Omental fat pad (tissue), 3 donors: ENCODE measurements at regions not wholly inside any gene's neighbourhood (a gene's known extent, or its start where the extent isn't known, plus 50 kb on each side); places are given as distances from the start of the nearest gene placed in this dataset.

Source experiments
- ATAC-seq: fragments of 150-250 bp; one replicate; pipeline ENCODE4 v1.9.1; 2016; ENCODE audit warnings: mild to moderate bottlenecking, moderate library complexity; ENCODE audit not compliant: low FRiP score
- DNase-seq: peaks from one replicate; pipeline ENCODE4 v3.0.0-alpha.2; 2019; ENCODE audit warnings: low spot score
- TF ChIP-seq, protein P1 (sequence below), 3 donors: fragments of 450-650 bp; IDR thresholded peaks; one replicate each; pipeline ENCODE4 v1.5.1; 2016 to 2017; ENCODE audit warnings: antibody characterized with exemption in 3 of 3, mild to moderate bottlenecking in 3 of 3, moderate library complexity in 2 of 3

DNA sequence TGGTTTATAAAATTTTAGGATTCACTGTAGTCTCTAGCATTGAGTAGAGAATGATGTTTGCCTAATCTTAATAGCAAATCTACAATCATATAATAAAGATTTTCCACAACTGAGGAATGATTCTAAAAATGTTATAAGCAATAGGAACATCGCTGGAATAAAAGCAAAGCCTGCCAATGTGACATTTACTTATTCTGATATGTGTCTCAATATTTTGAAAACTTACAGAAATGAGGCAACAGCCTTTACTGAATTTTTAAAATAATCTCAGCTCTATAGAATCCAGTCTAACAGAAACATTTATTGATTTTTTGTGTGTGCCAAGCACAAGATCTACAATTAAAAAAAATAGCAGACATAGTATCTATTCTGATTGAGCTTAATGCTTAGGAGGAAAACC lies 303.7 kb upstream of the CCDC179 start:
- ATAC-seq (no peak), DNase-seq (no peak)
- TF ChIP-seq, protein P1, sequence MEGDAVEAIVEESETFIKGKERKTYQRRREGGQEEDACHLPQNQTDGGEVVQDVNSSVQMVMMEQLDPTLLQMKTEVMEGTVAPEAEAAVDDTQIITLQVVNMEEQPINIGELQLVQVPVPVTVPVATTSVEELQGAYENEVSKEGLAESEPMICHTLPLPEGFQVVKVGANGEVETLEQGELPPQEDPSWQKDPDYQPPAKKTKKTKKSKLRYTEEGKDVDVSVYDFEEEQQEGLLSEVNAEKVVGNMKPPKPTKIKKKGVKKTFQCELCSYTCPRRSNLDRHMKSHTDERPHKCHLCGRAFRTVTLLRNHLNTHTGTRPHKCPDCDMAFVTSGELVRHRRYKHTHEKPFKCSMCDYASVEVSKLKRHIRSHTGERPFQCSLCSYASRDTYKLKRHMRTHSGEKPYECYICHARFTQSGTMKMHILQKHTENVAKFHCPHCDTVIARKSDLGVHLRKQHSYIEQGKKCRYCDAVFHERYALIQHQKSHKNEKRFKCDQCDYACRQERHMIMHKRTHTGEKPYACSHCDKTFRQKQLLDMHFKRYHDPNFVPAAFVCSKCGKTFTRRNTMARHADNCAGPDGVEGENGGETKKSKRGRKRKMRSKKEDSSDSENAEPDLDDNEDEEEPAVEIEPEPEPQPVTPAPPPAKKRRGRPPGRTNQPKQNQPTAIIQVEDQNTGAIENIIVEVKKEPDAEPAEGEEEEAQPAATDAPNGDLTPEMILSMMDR (IDR thresholded peaks at IDR 0.05): no peak

GRCh38 chr11:23166376-23166775 lies 306.1 kb upstream of the CCDC179 start:
- DNase-seq (no peak), ATAC-seq (no peak)
- TF ChIP-seq, protein P1 (IDR thresholded peaks at IDR 0.05): no peak

DNA sequence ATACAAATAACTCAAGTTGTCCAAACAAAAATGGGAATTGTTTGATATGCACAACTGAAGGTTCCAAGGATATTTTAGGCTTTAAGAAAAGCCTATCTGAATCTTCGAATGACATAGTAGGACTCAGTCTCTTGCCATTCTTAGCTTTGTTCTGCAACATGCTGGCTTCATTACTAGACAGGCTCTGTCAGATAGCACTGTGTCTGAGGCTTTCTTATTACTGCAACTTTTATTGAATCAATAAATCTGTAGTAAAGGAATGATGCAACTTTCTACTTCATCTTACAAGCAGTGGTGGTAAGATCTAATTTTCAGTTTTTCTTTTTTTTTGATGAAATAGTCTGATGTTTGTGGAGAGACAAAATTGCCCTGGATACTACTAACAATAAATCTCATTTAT lies 319.3 kb upstream of the CCDC179 start:
- no peak for ATAC-seq
- no peak for DNase-seq
- TF ChIP-seq, protein P1 (IDR thresholded peaks at IDR 0.05): no peak

DNA sequence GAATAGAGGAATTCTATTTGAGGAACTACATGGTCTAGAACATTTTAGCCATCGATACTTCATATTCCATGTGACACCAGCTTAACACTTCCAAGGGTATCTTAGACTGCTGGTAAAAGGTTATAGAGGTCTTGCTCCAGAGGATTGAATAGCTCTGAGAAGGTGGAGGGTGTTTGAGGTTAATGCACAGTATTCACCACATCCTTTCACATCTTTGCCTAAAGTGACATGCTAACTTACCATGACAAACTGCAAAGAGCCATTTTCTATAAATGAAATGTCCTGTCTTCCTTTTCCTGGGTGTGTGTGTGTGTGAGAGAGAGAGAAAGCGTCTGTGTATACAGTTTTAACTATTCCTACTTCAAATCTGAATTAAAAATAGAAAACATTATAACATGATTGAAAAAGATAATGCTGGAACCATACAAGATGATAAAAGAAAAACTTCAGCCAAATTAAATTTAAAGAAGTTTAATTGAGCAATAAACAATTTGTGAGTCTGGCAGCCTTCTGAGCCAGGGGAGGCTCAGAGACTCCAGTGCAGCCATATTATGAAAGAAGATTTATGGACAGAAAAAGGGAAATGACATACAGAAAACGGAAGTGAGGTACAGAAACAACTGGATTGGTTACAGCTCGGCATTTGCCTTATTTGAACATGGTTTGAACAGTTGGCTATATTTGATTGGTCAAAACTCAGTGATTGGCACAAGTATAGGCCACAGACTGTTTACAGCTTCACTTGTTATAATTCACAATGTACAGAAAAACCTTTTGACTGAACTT lies 320.9 kb upstream of the CCDC179 start:
- ATAC-seq: no peak

DNA sequence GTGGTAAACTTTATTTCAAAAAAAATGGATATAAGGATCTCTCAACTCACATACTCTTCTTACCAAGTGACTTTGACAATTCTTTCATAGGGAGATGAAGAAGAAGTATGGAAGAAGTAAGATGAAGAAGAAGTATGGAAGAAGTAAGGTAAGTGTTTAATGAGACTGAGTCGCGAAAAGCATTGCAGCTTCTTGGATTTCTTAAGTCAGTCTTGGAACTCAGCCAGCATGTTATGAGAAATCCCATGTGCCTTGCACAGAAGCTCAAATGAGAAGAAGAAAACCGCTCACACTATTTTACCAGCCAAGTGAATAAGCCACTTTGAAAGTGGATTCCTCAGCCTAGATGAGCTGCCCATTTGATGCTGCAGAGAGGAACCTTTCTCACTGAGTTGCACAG lies 332.0 kb upstream of the CCDC179 start:
- DNase-seq (no peak), ATAC-seq (no peak)
- TF ChIP-seq, protein P1 (IDR thresholded peaks at IDR 0.05): no peak

More for the DNA sequence above, 320.9 kb upstream of the CCDC179 start:
- DNase-seq: no peak
- TF ChIP-seq, protein P1 (IDR thresholded peaks at IDR 0.05): no peak

GRCh38 chr11:23201936-23202522 lies 341.8 kb upstream of the CCDC179 start:
- TF ChIP-seq, protein P1 (IDR thresholded peaks at IDR 0.05): no peak
- ATAC-seq (no peak), DNase-seq (no peak)

- ATAC-seq (no peak), DNase-seq (no peak)
- TF ChIP-seq, protein P1 (IDR thresholded peaks at IDR 0.05): no peak
Measured at GRCh38 chr11:23202611-23203010, 342.3 kb upstream of the CCDC179 start.
